HCT116 (cell line): ENCODE measurements at regions not wholly inside any gene's neighbourhood (a gene's known extent, or its start where the extent isn't known, plus 50 kb on each side); places are given as distances from the start of the nearest gene placed in this dataset.

Experiments used
- ATAC-seq: fragments of 200-7000 bp; cut with Tn5 transposase; 2 replicates; pipeline ENCODE4 v1.9.1; 2020; ENCODE audit warnings: mild to moderate bottlenecking, moderate library complexity
- BruUV-seq: library from RNA; stranded (reverse); fragments of 400-500 nt; replicated peaks from 2 replicates; lab custom pipeline; 2021; lab: Mats Ljungman, UMichigan
- CTCF ChIA-PET: fragments of 300-600 bp; sonication (Branson Sonifier 250); formaldehyde crosslinking; loops from one replicate; lab custom pipeline; 2021; ENCODE audit warnings: antibody characterized with exemption; lab: Charles Lee
- POLR2A ChIA-PET: fragments of 300-600, 350-600 bp; sonication (Branson Sonifier 250); formaldehyde crosslinking; loops from one replicate; lab custom pipeline; 2021; ENCODE audit warnings: antibody characterized with exemption; lab: Charles Lee
- RAD21 ChIA-PET, 2 experiments: fragments of 300-600 bp; sonication (Branson Sonifier 250); formaldehyde crosslinking; loops; one replicate each; lab custom pipeline; 2023; ENCODE audit warnings: low total read pairs in 2 of 2; ENCODE audit not compliant: uncharacterized antibody in 2 of 2, unreplicated experiment in 2 of 2, low non-redundant PET in 1 of 2; lab: Charles Lee
- DNase-seq: peaks from one replicate; pipeline ENCODE4 v3.0.0-alpha.2; 2010; ENCODE audit warnings: low read depth, low spot score
- H2AFZ ChIP-seq: fragments of 200-600 bp; shearing (Covaris generic), sonication (generic); 2 replicates; pipeline ENCODE4 v1.6.1; 2017; ENCODE audit warnings: low read depth, mixed run types, mixed read lengths, antibody characterized with exemption, low read length; ENCODE audit not compliant: poor library complexity, severe bottlenecking
- H3K27ac ChIP-seq: 2 replicates; pipeline ENCODE4 v1.5.1; 2012; ENCODE audit warnings: low read depth, low read length
- H3K27me3 ChIP-seq: fragments of 200-600 bp; sonication (generic); 2 replicates; pipeline ENCODE4 v1.6.1; 2016; ENCODE audit warnings: mixed run types, low read length, mixed read lengths; ENCODE audit not compliant: insufficient read depth
- H3K36me3 ChIP-seq, 2 experiments: fragments of 200-500 bp in 1 of 2; fragments of 200-600 bp in 1 of 2; sonication (Bioruptor generic) in 1 of 2; sonication (generic) in 1 of 2; 2 replicates each; pipeline versions ENCODE4 v1.5.1 to v1.6.1; 2014 to 2016; ENCODE audit warnings: low read length in 2 of 2, inconsistent platforms in 1 of 2, mixed read lengths in 1 of 2, mixed run types in 1 of 2; ENCODE audit not compliant: insufficient read depth in 2 of 2, control insufficient read depth in 1 of 2
- H3K4me1 ChIP-seq, 2 experiments: fragments of 200-600 bp in 1 of 2; sonication (generic) in 1 of 2; 2 replicates each; pipeline versions ENCODE4 v1.5.1 to v1.6.1; 2012 to 2017; ENCODE audit warnings: low read length in 2 of 2, inconsistent platforms in 1 of 2, mild to moderate bottlenecking in 1 of 2, mixed read lengths in 1 of 2, mixed run types in 1 of 2, moderate library complexity in 1 of 2; ENCODE audit not compliant: insufficient read depth in 2 of 2, control insufficient read depth in 1 of 2
- H3K4me2 ChIP-seq: fragments of 200-600 bp; sonication (generic); 2 replicates; pipeline ENCODE4 v1.6.1; 2017; ENCODE audit warnings: mixed run types, low read length, mixed read lengths
- H3K4me3 ChIP-seq, 2 experiments: fragments of 200-600 bp in 1 of 2; sonication (generic) in 1 of 2; replicated peaks in 1 of 2; 2 replicates each; pipeline ENCODE4 v1.5.1; 2011 to 2016; ENCODE audit warnings: low read length in 2 of 2, control low read depth in 1 of 2, low read depth in 1 of 2, mild to moderate bottlenecking in 1 of 2, mixed read lengths in 1 of 2, mixed run types in 1 of 2
- H3K79me2 ChIP-seq: fragments of 200-600 bp; sonication (generic); 2 replicates; pipeline ENCODE4 v1.6.1; 2017; ENCODE audit warnings: mild to moderate bottlenecking, mixed run types, low read length, moderate library complexity, mixed read lengths; ENCODE audit not compliant: insufficient read depth
- H3K9ac ChIP-seq: fragments of 200-600 bp; sonication (generic); 2 replicates; pipeline ENCODE4 v1.6.1; 2016; ENCODE audit warnings: low read length, mixed read lengths
- H3K9me2 ChIP-seq: fragments of 200-600 bp; sonication (generic), shearing (Covaris generic); 2 replicates; pipeline ENCODE4 v1.6.1; 2017; ENCODE audit warnings: mixed run types, mild to moderate bottlenecking, moderate library complexity; ENCODE audit not compliant: insufficient read depth
- H3K9me3 ChIP-seq, 2 experiments: fragments of 200-500 bp in 1 of 2; fragments of 200-600 bp in 1 of 2; sonication (Bioruptor generic) in 1 of 2; sonication (generic) in 1 of 2; 2 replicates each; pipeline ENCODE4 v1.6.1; 2014 to 2017; ENCODE audit warnings: low read length in 2 of 2, mixed read lengths in 2 of 2, inconsistent platforms in 1 of 2, low read depth in 1 of 2, mild to moderate bottlenecking in 1 of 2, mixed run types in 1 of 2, moderate library complexity in 1 of 2; ENCODE audit not compliant: control insufficient read depth in 1 of 2, insufficient read depth in 1 of 2
- H4K20me1 ChIP-seq: fragments of 200-600 bp; sonication (generic), shearing (Covaris generic); 2 replicates; pipeline ENCODE4 v1.6.1; 2017; ENCODE audit warnings: mixed run types, mild to moderate bottlenecking, moderate library complexity; ENCODE audit not compliant: insufficient read depth
- CBX3 ChIP-seq: IDR thresholded peaks from 2 replicates; pipeline ENCODE4 v1.6.1; 2012; ENCODE audit warnings: low read depth
- CEBPB ChIP-seq: IDR thresholded peaks from 2 replicates; pipeline ENCODE4 v1.6.1; 2012; ENCODE audit warnings: low read depth
- EGR1 ChIP-seq: IDR thresholded peaks from 2 replicates; pipeline ENCODE4 v1.6.1; 2012; ENCODE audit warnings: low read depth
- ELF1 ChIP-seq: IDR thresholded peaks from 2 replicates; pipeline ENCODE4 v1.6.1; 2012; ENCODE audit warnings: low read depth, borderline replicate concordance
- EZH2 ChIP-seq: fragments of 200-600 bp; sonication (generic); IDR thresholded peaks from 2 replicates; pipeline ENCODE4 v1.6.1; 2017; ENCODE audit warnings: antibody characterized with exemption, mixed run types
- FOSL1 ChIP-seq: IDR thresholded peaks from 2 replicates; pipeline ENCODE4 v1.6.1; 2012; ENCODE audit warnings: low read depth
- POLR2A ChIP-seq: IDR thresholded peaks from 2 replicates; pipeline ENCODE4 v1.7.0; 2011; ENCODE audit warnings: borderline replicate concordance; ENCODE audit not compliant: insufficient read depth, insufficient read length; ENCODE audit errors: extremely low read depth
- POLR2AphosphoS5 ChIP-seq: IDR thresholded peaks from 2 replicates; pipeline ENCODE4 v1.6.1; 2011; ENCODE audit warnings: mild to moderate bottlenecking, low read depth, low read length, moderate library complexity
- RAD21 ChIP-seq: IDR thresholded peaks from 2 replicates; pipeline ENCODE4 v1.6.1; 2012; ENCODE audit warnings: low read depth, mild to moderate bottlenecking
- SP1 ChIP-seq: IDR thresholded peaks from 2 replicates; pipeline ENCODE4 v1.6.1; 2012; ENCODE audit warnings: low read depth
- SRF ChIP-seq: IDR thresholded peaks from 2 replicates; pipeline ENCODE4 v1.6.1; 2012; ENCODE audit warnings: low read depth
- TCF7L2 ChIP-seq: IDR thresholded peaks from 2 replicates; pipeline ENCODE4 v1.7.0; 2011; ENCODE audit warnings: borderline replicate concordance, inconsistent platforms; ENCODE audit not compliant: insufficient read depth, insufficient read length; ENCODE audit errors: extremely low read depth
- YY1 ChIP-seq: IDR thresholded peaks from 2 replicates; pipeline ENCODE4 v1.6.1; 2011; ENCODE audit warnings: low read length, low read depth, moderate library complexity, mild to moderate bottlenecking; ENCODE audit not compliant: insufficient replicate concordance; ENCODE audit errors: extremely low read depth
- ZFX ChIP-seq: fragments of 450-650 bp; IDR thresholded peaks from 2 replicates; pipeline ENCODE4 v1.6.1; 2017
- intact Hi-C: fragments of 100-400 bp; cut with micrococcal nuclease; formaldehyde crosslinking; loops from 2 replicates; pipeline ENCODE4 v1.10.0; 2022
- TF ChIP-seq, protein P1 (sequence below): IDR thresholded peaks from 2 replicates; pipeline ENCODE4 v1.6.1; 2012
- TF ChIP-seq, protein P2 (sequence below): IDR thresholded peaks from 2 replicates; pipeline ENCODE4 v1.6.1; 2011; ENCODE audit warnings: mild to moderate bottlenecking, low read length, moderate library complexity; ENCODE audit not compliant: insufficient replicate concordance; ENCODE audit errors: extremely low read depth
- TF ChIP-seq, protein P3 (sequence below), 3 experiments: fragments of 200-600 bp in 1 of 3; sonication (generic) in 1 of 3; IDR thresholded peaks in 2 of 3; conservative IDR thresholded peaks in 1 of 3; 2 replicates each; pipeline ENCODE4 v1.5.1; 2012 to 2017; ENCODE audit warnings: low read depth in 2 of 3, low read length in 2 of 3, antibody characterized with exemption in 1 of 3, borderline replicate concordance in 1 of 3, control low read depth in 1 of 3, mild to moderate bottlenecking in 1 of 3, mixed read lengths in 1 of 3, mixed run types in 1 of 3, moderate library complexity in 1 of 3; ENCODE audit not compliant: insufficient read depth in 1 of 3

DNA sequence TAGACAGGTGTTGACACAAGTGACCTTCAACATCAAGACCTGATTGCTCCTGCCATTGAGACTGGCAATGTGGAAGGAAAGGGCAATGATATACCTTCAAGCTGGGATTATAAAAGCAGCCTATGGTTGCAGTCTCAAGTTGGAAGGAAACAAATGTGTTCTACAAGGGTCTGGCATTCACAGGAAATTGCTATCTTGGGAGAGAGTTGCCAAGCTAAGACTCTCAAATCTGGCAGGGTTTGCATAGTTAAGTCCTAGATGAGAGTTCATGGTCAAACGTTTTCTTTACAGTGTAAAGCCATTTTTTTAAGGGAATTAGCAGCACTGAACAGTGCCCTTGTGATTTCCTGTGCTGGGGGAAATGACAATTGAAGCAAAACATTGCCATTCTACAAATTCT, 546.9 kb upstream of the CFAP20DC start:
- H4K20me1 ChIP-seq, result no peaks in the 10 kb centered on the region
- intact Hi-C loops, result no loop called here
- no peaks in the 10 kb centered on the region for H3K36me3 ChIP-seq
- RAD21 ChIA-PET, result no interaction called here
- H3K9me3 ChIP-seq, result no peaks in the 10 kb centered on the region
- no peaks in the 10 kb centered on the region for H3K4me1 ChIP-seq
- no peak overlapping the region for H3K9ac ChIP-seq
- H3K79me2 ChIP-seq, result no peaks in the 10 kb centered on the region
- TF ChIP-seq, protein P1, sequence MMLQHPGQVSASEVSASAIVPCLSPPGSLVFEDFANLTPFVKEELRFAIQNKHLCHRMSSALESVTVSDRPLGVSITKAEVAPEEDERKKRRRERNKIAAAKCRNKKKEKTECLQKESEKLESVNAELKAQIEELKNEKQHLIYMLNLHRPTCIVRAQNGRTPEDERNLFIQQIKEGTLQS, result no peak
- TF ChIP-seq ELF1, result no peak
- TF ChIP-seq, protein P2, sequence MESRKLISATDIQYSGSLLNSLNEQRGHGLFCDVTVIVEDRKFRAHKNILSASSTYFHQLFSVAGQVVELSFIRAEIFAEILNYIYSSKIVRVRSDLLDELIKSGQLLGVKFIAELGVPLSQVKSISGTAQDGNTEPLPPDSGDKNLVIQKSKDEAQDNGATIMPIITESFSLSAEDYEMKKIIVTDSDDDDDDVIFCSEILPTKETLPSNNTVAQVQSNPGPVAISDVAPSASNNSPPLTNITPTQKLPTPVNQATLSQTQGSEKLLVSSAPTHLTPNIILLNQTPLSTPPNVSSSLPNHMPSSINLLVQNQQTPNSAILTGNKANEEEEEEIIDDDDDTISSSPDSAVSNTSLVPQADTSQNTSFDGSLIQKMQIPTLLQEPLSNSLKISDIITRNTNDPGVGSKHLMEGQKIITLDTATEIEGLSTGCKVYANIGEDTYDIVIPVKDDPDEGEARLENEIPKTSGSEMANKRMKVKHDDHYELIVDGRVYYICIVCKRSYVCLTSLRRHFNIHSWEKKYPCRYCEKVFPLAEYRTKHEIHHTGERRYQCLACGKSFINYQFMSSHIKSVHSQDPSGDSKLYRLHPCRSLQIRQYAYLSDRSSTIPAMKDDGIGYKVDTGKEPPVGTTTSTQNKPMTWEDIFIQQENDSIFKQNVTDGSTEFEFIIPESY, result no peak
- no peak for TF ChIP-seq TCF7L2
- no peak for TF ChIP-seq SP1
- no peak for TF ChIP-seq YY1
- TF ChIP-seq ZFX, result no peak
- ATAC-seq (no peak), DNase-seq (no peak)
- H3K27ac ChIP-seq, result no peak overlapping the region
- no TSS peak for BruUV-seq
- no peak overlapping the region for H3K4me2 ChIP-seq
- no peak overlapping the region for H3K4me3 ChIP-seq
- CTCF ChIA-PET, result no interaction called here
- H3K27me3 ChIP-seq, result peaks cover 11% of the 10 kb centered on the region; the same call in 1 of the 2 replicates
- POLR2A ChIA-PET, result no interaction called here
- H3K9me2 ChIP-seq, result no peaks in the 10 kb centered on the region
- no peak overlapping the region for H2AFZ ChIP-seq

DNA sequence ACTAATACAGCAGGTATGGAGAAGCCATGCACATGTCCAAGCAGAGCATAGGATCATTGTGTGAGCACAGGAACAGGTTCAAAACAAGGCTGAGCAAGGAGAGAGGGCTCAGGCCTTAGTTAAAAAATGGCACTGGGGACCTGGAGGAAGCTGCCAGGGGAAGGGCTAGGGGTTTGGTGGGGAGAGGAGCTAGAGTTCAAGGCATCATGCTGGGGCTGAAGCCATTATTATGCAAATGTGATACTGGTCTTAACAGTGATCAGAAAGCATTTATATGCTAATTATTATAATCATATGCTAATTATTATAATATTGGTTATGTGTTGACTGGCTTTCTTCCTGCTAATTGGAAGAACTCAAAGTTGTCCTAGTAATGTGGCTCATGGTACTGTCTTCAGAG, 546.0 kb upstream of the CFAP20DC start:
- H3K79me2 ChIP-seq, result no peaks in the 10 kb centered on the region
- no TSS peak for BruUV-seq
- no peak overlapping the region for H3K27ac ChIP-seq
- no peaks in the 10 kb centered on the region for H4K20me1 ChIP-seq
- H3K4me2 ChIP-seq, result no peak overlapping the region
- intact Hi-C loops, result no loop called here
- no peaks in the 10 kb centered on the region for H3K9me3 ChIP-seq
- H3K9ac ChIP-seq, result no peak overlapping the region
- peaks cover 9% of the 10 kb centered on the region; the same call in 1 of the 2 replicates for H3K27me3 ChIP-seq
- no peak overlapping the region for H3K4me3 ChIP-seq
- H3K9me2 ChIP-seq, result no peaks in the 10 kb centered on the region
- ChIA-PET RAD21 (no interaction called here), POLR2A (no interaction called here), CTCF (no interaction called here)
- no peak overlapping the region for H2AFZ ChIP-seq
- H3K36me3 ChIP-seq, result no peaks in the 10 kb centered on the region
- H3K4me1 ChIP-seq, result no peaks in the 10 kb centered on the region
- ATAC-seq, result no peak
- DNase-seq, result no peak
- no peak for TF ChIP-seq TCF7L2
- no peak for TF ChIP-seq EZH2
- no peak for TF ChIP-seq SRF
- no peak for TF ChIP-seq EGR1
- no peak for TF ChIP-seq CEBPB
- TF ChIP-seq, protein P3, sequence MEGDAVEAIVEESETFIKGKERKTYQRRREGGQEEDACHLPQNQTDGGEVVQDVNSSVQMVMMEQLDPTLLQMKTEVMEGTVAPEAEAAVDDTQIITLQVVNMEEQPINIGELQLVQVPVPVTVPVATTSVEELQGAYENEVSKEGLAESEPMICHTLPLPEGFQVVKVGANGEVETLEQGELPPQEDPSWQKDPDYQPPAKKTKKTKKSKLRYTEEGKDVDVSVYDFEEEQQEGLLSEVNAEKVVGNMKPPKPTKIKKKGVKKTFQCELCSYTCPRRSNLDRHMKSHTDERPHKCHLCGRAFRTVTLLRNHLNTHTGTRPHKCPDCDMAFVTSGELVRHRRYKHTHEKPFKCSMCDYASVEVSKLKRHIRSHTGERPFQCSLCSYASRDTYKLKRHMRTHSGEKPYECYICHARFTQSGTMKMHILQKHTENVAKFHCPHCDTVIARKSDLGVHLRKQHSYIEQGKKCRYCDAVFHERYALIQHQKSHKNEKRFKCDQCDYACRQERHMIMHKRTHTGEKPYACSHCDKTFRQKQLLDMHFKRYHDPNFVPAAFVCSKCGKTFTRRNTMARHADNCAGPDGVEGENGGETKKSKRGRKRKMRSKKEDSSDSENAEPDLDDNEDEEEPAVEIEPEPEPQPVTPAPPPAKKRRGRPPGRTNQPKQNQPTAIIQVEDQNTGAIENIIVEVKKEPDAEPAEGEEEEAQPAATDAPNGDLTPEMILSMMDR (IDR thresholded peaks at IDR 0.05 in 2 of 3, conservative IDR thresholded peaks at IDR 0.05 in 1 of 3; ENCODE audit: borderline replicate concordance in 1 of 3, insufficient read depth in 1 of 3, low read depth in 2 of 3, low read length in 2 of 3), result no peak
- TF ChIP-seq YY1, result no peak
- TF ChIP-seq POLR2AphosphoS5, result no peak
- TF ChIP-seq ZFX, result no peak
- no peak for TF ChIP-seq SP1
- no peak for TF ChIP-seq CBX3
- no peak for TF ChIP-seq POLR2A
- TF ChIP-seq FOSL1, result no peak
- TF ChIP-seq, protein P1, result no peak
- no peak for TF ChIP-seq ELF1
- no peak for TF ChIP-seq RAD21
